HTR-8/SVneo (cell line): ENCODE measurements at regions not wholly inside any gene's neighbourhood (a gene's known extent, or its start where the extent isn't known, plus 50 kb on each side); places are given as distances from the start of the nearest gene placed in this dataset.
"Not testable (repeated sequence)": the region's sequence is repeated elsewhere in the genome, so short reads cannot be mapped to it uniquely, and the experiment has no call there.

ENCODE experiments used
- DNase-seq: peaks from one replicate; pipeline ENCODE4 v3.0.0; 2011; ENCODE audit warnings: low spot score, mixed read lengths; ENCODE audit not compliant: insufficient read length
- FAIRE-seq: peaks from 2 replicates; lab custom pipeline; 2011; peaks lifted over from hg19 to GRCh38; lab: Jason Lieb, UNC

DNA sequence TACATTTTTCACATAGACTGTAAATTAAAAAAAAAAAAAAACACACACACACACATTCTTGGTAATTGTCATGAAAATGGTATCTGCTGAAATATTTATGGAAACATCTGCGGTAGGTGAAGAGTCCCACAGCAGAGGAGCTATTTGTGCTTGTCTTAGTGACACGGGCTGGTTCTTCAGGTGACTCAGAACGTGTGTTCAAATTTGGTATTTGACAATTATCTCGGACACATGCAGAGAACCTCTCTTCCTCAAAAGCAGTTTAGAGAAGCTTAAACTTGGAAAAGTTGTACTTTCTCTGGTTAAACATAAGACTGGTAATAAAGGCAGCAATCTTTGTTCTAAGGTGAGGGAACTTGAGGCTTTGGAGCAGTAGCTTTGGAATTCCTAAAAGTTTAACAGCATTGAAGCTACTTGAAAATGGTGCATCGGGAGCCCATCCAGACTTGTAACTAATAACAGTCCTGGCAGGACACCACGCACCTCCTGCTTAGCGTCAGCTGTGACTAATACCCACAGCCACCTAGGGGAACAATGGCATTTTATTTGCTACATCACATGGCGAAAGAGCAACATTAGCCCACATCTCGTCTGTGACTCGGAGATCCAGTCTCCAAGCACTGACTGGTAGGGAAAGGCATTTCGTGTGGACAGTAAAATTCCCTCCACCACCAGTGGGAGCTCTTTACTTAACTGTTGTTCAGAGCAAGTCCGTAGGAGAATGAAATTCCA, 1505.1 kb upstream of the SLC10A2 start:
- FAIRE-seq (no peak), DNase-seq (peak; percentile 45)

DNA sequence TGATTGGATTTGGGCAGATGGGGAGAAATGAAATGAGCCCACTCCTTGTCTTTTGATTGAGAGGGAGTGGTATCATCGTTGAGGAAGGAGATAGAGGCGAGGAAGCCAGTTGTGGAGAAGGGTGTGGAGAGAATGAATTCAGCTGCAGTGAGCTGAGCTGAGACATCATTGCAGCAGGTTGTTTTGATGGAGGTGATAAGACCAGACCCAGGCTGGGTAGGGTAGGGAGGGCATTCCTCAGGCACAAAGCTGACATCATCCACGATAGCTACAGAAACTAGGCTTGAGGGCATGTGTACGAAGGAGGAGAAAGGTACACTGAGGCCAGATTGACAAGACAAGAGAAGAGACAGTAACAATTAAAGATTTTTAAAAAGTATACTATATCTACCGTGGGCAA, 1500.9 kb upstream of the SLC10A2 start:
- FAIRE-seq = no peak
- DNase-seq = no peak

DNA sequence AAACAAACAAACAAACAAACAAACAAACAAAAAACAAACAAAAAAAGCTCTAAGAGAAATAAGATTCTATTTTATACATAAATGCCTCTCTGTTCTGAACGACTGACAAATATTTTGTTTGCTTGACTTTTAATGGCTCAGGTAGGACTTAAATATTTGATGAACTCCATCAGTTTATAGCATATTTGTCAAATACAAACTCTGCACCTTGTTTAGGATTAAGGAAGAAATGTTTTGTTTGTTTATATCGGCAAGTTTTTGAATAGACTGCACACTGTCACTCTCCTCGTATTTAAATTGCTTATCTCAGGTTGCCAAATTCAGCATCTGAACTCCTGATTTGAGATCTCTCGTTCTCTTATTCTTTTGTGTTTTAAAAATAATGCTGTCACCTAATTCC, 1499.7 kb upstream of the SLC10A2 start:
- FAIRE-seq = no peak

DNA sequence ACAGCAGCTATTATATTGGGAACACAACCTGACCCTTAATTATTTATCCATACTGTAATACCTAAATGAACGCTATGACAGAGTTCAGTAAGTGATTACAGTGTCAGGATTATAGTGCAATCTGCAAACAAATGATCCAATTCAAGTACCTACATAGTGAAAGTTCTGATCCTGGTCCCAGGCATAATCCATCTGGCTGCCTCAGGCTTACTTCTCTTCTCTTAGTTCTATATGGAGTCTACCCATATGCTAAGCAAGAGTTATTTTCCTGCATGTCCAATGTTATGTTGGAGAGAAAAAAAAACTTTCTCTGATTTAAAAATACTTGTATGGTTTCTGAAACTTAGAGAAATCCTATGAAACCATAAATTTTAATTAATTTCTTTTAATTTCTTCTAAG, 1487.7 kb upstream of the SLC10A2 start:
- DNase-seq (no peak), FAIRE-seq (no peak)

More for the DNA sequence above, 1499.7 kb upstream of the SLC10A2 start:
- DNase-seq = no peak

DNA sequence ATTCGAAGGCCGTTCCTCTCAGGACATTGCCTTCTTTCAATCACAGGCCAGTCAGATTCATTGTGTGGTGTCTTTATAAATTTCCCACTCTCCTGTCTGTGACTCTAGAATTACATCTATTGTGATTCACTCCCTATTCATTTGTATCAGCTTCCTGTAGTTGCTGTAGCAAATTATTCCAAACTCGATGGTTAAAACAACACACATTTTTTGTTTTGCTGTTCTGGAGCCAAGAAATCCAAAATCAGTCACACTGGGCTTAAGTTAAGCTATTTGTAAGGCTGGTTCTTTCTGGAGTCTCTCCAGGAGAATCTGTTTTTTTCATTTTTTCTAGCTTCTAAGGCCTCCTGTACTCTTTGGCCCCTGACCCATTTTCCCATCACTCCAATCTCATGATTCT, 1487.0 kb upstream of the SLC10A2 start:
- FAIRE-seq (no peak), DNase-seq (no peak)

DNA sequence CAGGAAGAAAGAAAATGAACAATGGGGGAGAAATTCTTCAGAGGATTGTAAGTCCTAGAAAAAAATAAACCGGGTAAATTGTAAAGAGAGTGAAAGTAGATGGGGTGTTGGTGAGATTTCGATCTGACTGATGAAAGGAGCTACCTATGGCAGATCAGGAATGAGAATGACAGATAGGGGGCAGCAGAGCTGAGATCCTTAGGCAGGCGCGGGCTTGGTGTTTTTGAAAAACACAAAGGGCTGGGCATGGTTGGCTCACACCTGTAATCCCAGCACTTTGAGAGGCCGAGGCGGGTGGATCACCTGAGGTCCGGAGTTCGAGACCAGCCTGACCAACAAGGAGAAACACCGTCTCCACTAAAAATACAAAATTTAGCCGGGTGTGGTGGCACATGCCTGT, 1468.6 kb upstream of the SLC10A2 start:
- DNase-seq = no peak
- FAIRE-seq = no peak

DNA sequence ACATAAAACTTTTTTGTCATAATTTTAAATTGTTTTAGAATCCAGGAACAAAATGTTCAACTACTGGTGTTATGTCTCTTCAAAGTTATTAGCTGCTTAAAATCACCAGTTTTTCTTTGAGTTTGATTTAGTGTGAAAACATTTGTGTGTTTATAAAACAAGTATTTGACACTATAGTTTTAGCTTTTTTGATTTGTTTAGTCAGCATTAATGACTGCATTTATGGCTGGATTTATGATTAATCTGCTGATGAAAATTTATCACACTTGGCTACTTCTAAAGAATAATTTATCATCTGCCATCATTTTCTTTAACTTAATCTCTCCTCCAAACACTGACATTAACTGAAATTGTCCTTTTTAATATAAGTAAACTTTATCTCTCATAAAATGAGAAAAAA, 1465.9 kb upstream of the SLC10A2 start:
- FAIRE-seq = no peak

DNA sequence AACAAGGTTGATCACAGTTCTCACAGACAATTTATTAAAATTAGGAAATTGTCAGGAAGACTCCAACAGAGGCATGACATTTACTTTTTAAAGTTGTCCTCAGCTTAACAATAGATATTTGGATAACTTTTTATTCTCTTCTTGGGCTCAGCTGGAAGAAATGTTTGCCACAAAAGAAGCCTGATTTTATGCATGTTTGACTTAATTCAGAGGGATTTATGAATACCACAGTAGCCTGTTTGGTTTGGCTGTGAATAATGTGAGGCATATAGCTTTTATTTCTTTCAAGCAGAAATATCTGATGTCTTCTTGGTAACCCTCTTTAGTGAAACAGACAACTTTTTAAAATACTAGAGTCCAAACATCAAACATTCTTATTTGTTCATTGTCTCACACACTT, 1464.5 kb upstream of the SLC10A2 start:
- DNase-seq (no peak), FAIRE-seq (no peak)

More for the DNA sequence above, 1465.9 kb upstream of the SLC10A2 start:
- DNase-seq = no peak

DNA sequence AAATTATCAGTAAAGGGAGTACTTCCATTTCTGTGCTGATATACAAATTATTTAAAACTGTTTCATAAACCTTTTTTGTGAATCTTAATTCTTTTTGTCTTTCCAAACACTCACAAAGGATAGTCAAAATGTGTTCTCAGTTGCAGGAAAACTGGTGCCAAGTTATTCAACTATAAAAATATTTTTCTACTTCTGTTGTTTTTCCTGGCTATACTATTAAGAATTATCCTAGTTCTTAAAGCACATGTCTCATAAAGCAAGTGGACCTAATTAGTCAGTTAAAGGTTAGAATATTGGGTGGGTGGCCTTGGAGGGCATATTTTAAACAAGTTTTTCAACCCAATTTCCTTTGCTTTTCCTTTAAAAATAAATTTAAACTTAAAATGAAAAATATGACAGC, 1460.3 kb upstream of the SLC10A2 start:
- no peak for DNase-seq
- no peak for FAIRE-seq

DNA sequence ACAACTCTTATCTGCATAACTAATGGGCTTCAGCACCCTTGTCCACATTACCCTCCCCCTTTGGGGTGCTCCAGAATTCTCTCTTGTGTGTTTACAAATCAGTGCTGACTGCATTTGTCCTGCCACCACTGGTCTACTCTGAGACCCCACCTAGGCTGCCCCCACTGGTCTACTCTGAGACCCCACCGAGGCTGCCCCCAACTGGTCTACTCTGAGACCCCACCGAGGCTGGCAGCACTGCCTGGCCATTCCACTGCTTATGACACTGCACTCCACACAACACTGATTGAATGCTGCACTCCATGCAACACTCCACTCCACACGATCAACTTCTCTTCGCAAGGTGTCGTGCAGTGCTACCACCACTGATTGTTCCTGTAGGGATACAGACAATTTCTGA, 1459.2 kb upstream of the SLC10A2 start:
- DNase-seq (no peak), FAIRE-seq (no peak)

DNA sequence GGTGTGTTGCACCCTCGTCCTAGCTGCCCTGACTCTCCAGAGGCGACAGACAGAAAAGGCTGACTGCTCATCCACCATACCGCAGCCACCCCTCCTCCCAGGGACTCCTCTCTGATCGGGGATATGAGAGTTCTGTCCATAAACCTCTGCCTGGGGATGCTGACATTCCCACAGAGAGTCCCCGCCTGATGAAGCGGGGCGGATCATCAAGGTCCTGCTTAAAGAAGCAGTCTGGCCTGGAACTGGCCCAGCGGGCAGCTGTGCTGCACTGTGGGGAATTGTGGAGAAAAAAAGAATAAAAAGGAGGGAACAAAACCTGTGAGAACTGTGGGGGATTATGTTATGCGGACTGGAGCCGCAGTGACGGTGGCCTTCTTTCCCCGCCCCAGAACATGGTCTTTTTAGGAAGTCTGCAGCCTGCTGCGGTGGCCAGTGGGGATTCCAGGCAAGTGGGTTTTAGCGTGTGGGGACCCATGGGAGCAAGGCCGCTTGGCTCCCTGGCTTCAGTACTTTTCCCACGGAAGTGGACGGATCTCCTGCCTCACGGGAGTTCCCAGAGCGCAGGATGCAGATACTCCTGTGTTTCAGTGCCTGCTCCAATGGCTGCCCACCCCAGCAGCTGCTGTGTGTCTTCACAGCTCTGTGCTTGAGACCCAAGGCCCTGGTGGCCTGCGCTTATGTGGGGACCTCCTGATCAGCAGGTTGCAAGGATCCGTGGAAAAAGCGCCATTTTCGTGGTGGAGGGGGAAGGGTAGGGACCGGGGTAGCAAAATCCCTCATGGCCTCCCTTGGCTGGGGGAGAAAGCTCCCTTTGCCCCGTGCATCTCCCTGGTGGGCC, 1456.2 kb upstream of the SLC10A2 start:
- FAIRE-seq (no peak), DNase-seq (no peak)

DNA sequence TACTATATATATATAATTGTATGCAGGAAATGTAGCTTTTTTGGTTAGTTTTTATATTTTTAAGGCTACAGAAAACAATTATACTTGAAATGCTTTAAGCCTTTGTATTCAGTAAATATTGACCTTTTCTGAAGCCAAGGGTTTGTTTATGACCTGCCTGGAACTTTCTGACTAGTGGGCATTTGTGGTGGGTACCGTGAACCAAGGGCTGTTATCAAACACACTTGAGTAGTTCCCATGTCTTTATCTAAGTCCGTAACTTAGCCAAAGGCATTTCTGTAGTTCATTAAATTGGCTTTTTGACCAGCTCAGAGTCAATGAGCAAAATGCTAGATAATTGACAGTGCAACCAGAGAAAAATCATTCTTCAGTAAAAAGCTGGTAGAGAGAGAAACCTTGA, 1444.2 kb upstream of the SLC10A2 start:
- DNase-seq (no peak), FAIRE-seq (no peak)

DNA sequence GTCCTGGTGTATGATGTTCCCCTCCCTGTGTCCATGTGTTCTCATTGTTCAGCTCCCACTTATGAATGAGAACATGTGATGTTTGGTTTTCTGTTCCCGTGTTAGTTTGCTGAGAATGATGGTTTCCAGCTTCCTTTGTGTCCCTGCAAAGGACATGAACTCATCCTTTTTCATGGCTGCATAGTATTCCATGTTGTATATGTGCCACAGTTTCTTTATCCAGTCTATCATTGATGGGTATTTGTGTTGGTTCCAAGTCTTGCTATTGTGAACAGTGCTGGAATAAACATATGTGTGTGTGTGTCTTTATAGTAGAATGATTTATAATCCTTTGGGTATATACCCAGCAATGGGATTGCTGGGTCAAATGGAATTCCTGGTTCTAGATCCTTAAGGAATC, 1427.3 kb upstream of the SLC10A2 start:
- DNase-seq, FAIRE-seq: not testable (repeated sequence)

DNA sequence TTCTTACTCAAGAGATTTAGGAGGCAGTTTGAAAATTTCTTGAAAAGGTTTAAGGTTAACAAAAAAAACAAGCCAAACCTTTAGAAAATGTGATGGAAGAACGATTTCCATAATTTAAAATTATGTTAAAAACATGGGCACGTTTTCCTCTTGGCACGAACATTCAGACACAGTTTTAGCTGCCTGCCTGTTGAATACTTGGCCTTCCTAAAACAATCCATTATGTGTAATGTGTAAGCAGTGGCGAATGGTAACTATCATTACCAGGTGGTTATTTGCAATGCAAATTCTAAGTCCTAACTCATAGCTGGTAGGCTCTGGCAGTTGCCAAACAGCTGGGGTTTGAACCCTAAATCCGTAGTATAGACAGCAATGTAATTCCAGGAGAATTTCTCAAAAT, 1425.7 kb upstream of the SLC10A2 start:
- FAIRE-seq (no peak), DNase-seq (no peak)

DNA sequence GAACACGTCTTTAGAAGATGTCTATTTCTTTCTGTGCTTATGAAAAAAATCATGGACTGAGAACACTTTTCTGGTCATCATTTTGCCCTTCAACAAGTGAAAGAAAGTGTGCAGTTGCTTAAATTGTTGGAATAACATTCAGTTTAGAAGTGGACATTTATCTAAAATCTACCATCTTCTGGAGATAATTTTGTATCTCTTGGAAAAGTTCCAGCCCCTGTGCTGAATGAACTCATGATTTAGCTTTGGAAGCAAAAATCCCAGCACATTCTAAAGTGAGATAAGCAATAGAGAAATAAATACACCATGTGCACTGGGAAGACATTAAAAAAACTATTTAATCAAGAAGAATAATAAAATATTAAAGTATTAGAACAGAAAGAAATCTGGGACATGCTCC, 1420.8 kb upstream of the SLC10A2 start:
- DNase-seq (no peak), FAIRE-seq (no peak)

DNA sequence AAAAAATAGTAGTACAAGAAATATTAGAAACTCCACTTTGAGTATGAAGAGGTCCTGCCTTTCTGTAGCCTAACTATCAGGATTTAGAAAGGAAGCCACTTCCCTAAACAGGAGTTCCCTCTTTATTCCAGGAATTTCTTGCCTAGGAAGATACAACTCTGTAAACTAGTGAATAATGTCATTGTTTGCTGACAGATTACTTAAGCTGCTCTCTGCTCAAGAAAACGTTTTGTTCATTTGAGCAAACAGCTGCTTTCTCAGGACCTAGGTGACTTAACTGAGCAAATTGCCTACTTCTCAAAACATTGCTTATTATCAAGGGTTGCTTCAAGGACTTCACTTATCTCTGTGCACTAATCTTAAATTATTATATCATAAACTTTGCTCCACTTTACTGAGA, 1419.4 kb upstream of the SLC10A2 start:
- FAIRE-seq (no peak), DNase-seq (no peak)

DNA sequence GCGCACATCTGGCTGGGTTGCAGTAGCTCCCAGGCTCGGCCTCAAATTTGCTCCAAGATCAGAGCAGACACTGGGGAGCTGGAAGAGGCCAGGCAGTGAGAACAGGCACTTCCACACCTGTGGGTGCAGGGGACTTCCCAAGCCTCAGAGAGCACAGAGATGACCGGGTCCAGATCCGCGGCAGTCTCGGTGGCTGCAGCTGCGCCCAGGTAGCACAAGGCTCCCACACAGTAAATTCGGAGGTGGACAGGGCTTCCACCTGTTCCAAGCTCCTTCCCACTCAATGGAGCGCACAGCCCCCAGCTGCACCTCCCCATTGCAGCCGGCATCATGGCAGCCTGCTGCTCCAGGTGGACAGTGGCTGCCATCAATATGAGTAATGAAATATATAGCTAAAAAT, 1417.4 kb upstream of the SLC10A2 start:
- DNase-seq (no peak), FAIRE-seq (no peak)

DNA sequence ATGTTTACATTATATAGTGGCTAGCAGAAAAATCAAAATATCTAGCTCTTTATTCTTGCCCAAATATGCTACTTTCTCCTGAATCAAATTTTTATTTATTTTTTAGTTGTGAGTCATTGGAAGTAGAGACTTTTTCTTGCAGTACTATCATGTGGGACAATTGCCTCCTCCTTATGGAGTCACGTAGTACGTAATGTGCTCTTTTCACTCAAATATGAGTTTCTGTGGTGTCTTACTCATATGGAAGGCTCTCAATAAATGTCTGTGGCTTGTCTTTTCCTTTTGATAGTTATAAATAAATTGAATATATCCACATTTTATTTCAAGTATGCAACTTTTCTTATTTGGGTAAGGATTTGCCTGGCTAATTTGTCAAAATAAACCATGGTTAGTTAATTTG, 1411.0 kb upstream of the SLC10A2 start:
- FAIRE-seq = no peak
- no peak for DNase-seq

DNA sequence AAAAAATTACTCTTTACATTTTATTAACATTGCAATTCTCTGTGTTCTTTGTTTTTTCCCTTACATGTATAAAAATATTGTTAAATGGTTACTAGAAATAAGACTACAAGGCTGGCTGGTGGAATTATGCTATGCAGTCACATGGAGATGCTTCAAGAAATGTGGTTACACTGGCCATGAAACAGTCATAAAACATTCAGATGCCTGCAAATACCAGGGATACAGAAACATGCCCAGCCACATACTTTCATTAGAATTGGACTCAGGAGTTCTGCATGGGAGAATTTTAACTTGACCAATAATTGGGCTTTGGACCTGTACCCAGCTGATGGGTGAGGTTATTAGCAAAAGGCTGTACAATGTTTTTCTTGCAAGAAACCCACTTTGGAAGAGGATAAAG, 1407.7 kb upstream of the SLC10A2 start:
- no peak for DNase-seq
- no peak for FAIRE-seq

DNA sequence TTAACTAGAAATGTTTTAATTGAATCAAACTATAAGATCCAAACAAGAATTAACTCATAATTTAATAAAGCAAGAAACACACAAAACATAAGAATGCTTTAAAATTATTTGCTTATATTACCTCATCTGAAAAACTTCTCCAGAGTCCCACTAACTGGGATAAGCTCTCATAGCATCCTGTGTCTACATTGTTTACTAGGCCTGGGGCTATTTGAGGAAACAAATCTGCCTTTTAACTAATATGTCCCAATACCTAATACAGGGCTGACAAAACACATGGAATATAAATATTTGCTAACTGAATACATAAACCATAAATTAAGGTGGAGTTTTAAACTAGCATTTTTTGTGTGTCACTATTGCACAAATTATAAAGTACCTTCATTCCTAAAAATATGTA, 1399.8 kb upstream of the SLC10A2 start:
- no peak for FAIRE-seq

DNA sequence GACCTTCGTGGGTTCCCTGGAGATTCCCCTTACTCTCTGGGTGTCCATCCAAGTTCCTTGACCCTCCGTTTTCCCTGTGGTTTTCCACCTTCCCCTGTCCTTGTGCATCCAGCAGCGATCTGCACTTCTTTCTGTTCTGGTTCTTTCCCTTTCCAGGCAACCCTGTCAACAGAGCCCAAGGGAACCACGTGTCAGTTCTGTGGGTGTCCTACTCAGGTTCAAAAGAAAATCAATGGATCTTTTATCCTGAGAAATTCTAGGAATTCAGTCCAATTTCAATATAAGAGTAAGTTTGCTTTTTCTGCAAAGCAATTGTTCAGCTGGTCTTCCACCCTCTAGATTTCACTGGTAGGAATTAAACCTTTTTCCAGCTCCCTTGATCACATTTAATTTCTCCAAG, 1394.8 kb upstream of the SLC10A2 start:
- DNase-seq = no peak
- FAIRE-seq = no peak

More for the DNA sequence above, 1399.8 kb upstream of the SLC10A2 start:
- DNase-seq = no peak

DNA sequence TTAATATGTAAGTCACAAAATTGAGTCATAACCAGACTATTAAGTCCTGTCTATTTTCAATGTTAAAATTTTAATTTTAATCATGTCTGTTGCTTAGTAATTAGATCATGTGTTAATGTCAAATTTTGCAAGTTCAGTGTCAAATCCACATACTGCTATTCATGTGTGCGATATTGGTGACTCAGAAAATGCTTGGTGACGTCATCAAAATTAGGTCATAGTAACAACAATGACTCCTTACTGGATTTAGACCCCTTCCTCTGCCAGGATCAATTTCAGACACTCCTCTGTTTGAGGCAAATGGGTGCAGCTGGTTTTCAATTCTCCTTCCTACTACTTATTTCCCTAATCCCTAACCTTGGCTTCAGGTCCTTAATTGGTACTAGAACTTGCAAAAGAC, 1394.3 kb upstream of the SLC10A2 start:
- FAIRE-seq (no peak), DNase-seq (no peak)
